ENCODE measurements at regions not wholly inside any gene's neighbourhood (a gene's known extent, or its start where the extent isn't known, plus 50 kb on each side); places are given as distances from the start of the nearest gene placed in this dataset.
A peak's percentile ranks its signal among the peaks of the same experiment; 100 is the strongest.
"Not testable (repeated sequence)": the region's sequence is repeated elsewhere in the genome, so short reads cannot be mapped to it uniquely, and the experiment has no call there.

GRCh38 chr7:112540839-112541577, 60.2 kb downstream of the LSMEM1 start:
- DNase-seq (ENCODE audit: low spot score), result no peak

GRCh38 chr7:112546723-112547513, 66.1 kb downstream of the LSMEM1 start:
- no peak for DNase-seq (ENCODE audit: low spot score)

- DNase-seq (ENCODE audit: low spot score), result no peak
These were observed 67.1 kb downstream of the LSMEM1 start for GRCh38 chr7:112547916-112548315.

GRCh38 chr7:112550468-112551060, 69.8 kb downstream of the LSMEM1 start:
- DNase-seq (ENCODE audit: low spot score), result peak; percentile 28

GRCh38 chr7:112551521-112551920, 70.7 kb downstream of the LSMEM1 start:
- DNase-seq (ENCODE audit: low spot score), result not testable (repeated sequence)

GRCh38 chr7:112554591-112554990, 73.8 kb downstream of the LSMEM1 start:
- DNase-seq (ENCODE audit: low spot score), result no peak

GRCh38 chr7:112556633-112557032, 75.8 kb downstream of the LSMEM1 start:
- no peak for DNase-seq (ENCODE audit: low spot score)

GRCh38 chr7:112566442-112567324, 85.9 kb downstream of the LSMEM1 start:
- DNase-seq (ENCODE audit: low spot score), result peak; percentile 79

- no peak for DNase-seq (ENCODE audit: low spot score)
These were observed 86.6 kb downstream of the LSMEM1 start for GRCh38 chr7:112567388-112567787.

- DNase-seq (ENCODE audit: low spot score), result no peak
These were observed 91.2 kb downstream of the LSMEM1 start for GRCh38 chr7:112571852-112572607.

- DNase-seq (ENCODE audit: low spot score), result no peak
These were observed 92.0 kb downstream of the LSMEM1 start for GRCh38 chr7:112572669-112573301.

- DNase-seq (ENCODE audit: low spot score), result no peak
These were observed 92.7 kb downstream of the LSMEM1 start for GRCh38 chr7:112573302-112574039.

- no peak for DNase-seq (ENCODE audit: low spot score)
These were observed 95.1 kb downstream of the LSMEM1 start for GRCh38 chr7:112575864-112576263.

GRCh38 chr7:112579388-112579787, 98.6 kb downstream of the LSMEM1 start:
- DNase-seq (ENCODE audit: low spot score), result no peak

GRCh38 chr7:112580717-112581435, 100.1 kb downstream of the LSMEM1 start:
- DNase-seq (ENCODE audit: low spot score), result no peak

GRCh38 chr7:112581529-112581928, 100.7 kb downstream of the LSMEM1 start:
- no peak for DNase-seq (ENCODE audit: low spot score)

- DNase-seq (ENCODE audit: low spot score), result no peak
These were observed 103.5 kb downstream of the LSMEM1 start for GRCh38 chr7:112584290-112584689.

- no peak for DNase-seq (ENCODE audit: low spot score)
These were observed 106.7 kb downstream of the LSMEM1 start for GRCh38 chr7:112587504-112587903.

GRCh38 chr7:112592565-112593263, 111.9 kb downstream of the LSMEM1 start:
- not testable (repeated sequence) for DNase-seq (ENCODE audit: low spot score)
